Activated CD8-positive, alpha-beta memory T cell treated with anti-CD3 and anti-CD28 coated beads, Interleukin-2, amount 50 U/mL, for 24 hours (primary cell): ENCODE measurements at regions not wholly inside any gene's neighbourhood (a gene's known extent, or its start where the extent isn't known, plus 50 kb on each side); places are given as distances from the start of the nearest gene placed in this dataset.

Experiments
- DNase-seq: peaks from one replicate; pipeline ENCODE4 v3.0.0-alpha.2; 2020; ENCODE audit errors: extremely low read depth

DNA sequence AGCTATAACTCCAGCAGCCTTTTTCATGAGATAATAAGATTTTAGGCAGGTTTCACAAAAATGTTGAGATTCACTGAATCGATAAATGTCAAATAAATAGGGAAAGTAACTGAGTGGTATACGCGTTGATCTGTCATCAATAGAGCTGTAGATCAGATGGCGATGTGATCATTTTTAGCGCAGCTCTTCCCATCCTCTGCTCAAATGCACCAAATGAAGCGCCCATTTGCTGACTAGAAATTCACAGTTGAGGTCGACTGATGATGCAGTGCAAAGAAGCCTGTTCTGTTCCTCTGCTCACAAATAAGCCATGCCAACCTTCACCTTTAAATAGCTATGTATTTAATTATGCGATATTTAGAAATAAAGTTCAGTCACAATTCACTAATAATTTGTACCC lies 693.5 kb downstream of the ARHGAP15 start:
- DNase-seq = no peak

DNA sequence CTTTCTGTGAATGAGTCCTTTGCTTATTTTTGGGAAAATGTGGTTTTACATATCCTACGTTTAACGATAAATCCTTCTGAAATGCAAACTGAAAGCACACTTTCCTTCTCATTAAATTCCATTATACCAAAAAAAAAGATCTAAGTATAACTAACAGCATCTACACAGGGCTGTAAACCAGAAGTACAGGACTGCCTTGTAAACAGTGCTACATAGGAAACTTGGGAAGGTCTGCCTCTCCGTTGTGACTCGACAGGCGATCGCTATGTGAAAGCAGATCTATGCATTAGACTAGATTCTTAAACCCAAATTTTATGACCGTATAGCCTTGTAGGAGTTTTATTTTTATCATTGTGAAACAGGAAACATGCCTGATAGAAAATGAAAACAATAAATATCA lies 690.5 kb downstream of the ARHGAP15 start:
- DNase-seq = no peak

DNA sequence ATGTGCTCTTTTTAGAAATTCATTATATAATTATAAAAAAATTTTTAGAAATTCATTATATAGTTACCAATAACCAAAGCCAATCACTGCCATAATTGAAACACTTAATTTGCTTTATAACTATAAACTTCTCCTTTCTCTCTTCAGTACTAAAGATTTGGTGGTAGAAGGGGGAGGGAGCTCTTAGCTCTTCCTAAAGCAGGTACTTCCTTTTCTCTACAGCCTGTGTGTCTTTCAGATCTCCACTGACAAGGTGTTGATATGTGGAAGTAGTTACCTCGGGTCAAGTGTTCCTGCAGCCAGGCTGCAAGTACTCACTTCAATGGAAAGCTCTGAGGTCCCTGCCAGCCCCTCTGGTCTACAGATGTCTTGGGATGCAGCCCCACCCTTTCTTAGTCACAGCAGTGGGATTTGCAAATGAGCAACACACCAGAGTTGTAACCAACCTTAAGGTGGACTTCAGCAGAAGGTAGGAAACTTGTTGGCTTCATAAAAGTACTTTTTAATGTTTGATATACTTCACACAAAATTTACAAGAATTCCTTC lies 690.0 kb downstream of the ARHGAP15 start:
- DNase-seq = no peak
